Spleen (tissue), 11 donors: ENCODE measurements at regions not wholly inside any gene's neighbourhood (a gene's known extent, or its start where the extent isn't known, plus 50 kb on each side); places are given as distances from the start of the nearest gene placed in this dataset.

Source experiments
- DNase-seq: peaks from one replicate; pipeline ENCODE4 v3.0.0-alpha.2; 2020
- H3K27ac ChIP-seq, 8 donors: fragments of 200-600 bp; sonication (generic) in 7 of 8; 1 replicate in 4 of 8; 2 replicates in 4 of 8; pipeline versions ENCODE4 v1.5.0 to v1.8.0; 2016 to 2021; ENCODE audit warnings: inconsistent platforms in 4 of 8, mild to moderate bottlenecking in 4 of 8, moderate library complexity in 1 of 8
- H3K27me3 ChIP-seq, 7 donors: fragments of 200-600 bp; sonication (generic) in 6 of 7; replicated peaks in 1 of 7; 1 replicate in 4 of 7; 2 replicates in 3 of 7; pipeline versions ENCODE4 v1.5.0 to v1.8.0; 2016 to 2021; ENCODE audit warnings: inconsistent platforms in 3 of 7, mild to moderate bottlenecking in 1 of 7
- H3K36me3 ChIP-seq, 6 donors: fragments of 200-600 bp; sonication (generic) in 5 of 6; 1 replicate in 4 of 6; 2 replicates in 2 of 6; pipeline versions ENCODE4 v1.5.0 to v1.8.0; 2016 to 2021; ENCODE audit warnings: inconsistent platforms in 2 of 6
- H3K4me1 ChIP-seq, 6 donors: fragments of 200-600 bp; sonication (generic) in 5 of 6; 1 replicate in 3 of 6; 2 replicates in 3 of 6; pipeline versions ENCODE4 v1.5.0 to v1.8.0; 2016 to 2021; ENCODE audit warnings: inconsistent platforms in 3 of 6
- H3K4me3 ChIP-seq, 8 donors: fragments of 200-600 bp; sonication (generic) in 7 of 8; 1 replicate in 4 of 8; 2 replicates in 4 of 8; pipeline versions ENCODE4 v1.5.0 to v1.8.0; 2016 to 2021; ENCODE audit warnings: inconsistent platforms in 4 of 8, mild to moderate bottlenecking in 4 of 8, moderate library complexity in 2 of 8
- H3K9me3 ChIP-seq, 8 donors: fragments of 200-600 bp; sonication (generic) in 7 of 8; 1 replicate in 4 of 8; 2 replicates in 4 of 8; pipeline versions ENCODE4 v1.5.0 to v1.8.0; 2016 to 2021; ENCODE audit warnings: inconsistent platforms in 4 of 8
- POLR2A ChIP-seq, 3 donors: fragments of 450-650 bp; IDR thresholded peaks; one replicate each; pipeline ENCODE4 v1.5.1; 2017; ENCODE audit warnings: antibody characterized with exemption in 3 of 3, mild to moderate bottlenecking in 1 of 3
- POLR2AphosphoS5 ChIP-seq, 3 donors: sonication (generic); formaldehyde crosslinking; IDR thresholded peaks; one replicate each; pipeline ENCODE4 v1.5.1; 2017; ENCODE audit warnings: antibody characterized with exemption in 3 of 3
- WGBS, 5 donors: extraction: QIAGEN DNeasy Blood & Tissue Kit in 3 of 5; methylation state at CpG; one replicate each; pipeline versions ENCODE4 v1.1.5 to v1.1.7; 2013 to 2018; 5-methylcytosine and 5-hydroxymethylcytosine counted together
- intact Hi-C: fragments of 100-400 bp; cut with DNase I; formaldehyde crosslinking; loops from one replicate; pipeline ENCODE4 v1.15.0; 2023; ENCODE audit warnings: low total_unique reads
- TF ChIP-seq, protein P1 (sequence below), 11 experiments: fragments of 200-600 bp in 7 of 11; fragments of 450-650 bp in 4 of 11; sonication (generic) in 4 of 11; IDR thresholded peaks in 8 of 11; conservative IDR thresholded peaks in 3 of 11; 1 replicate in 7 of 11; 2 replicates in 4 of 11; pipeline versions ENCODE4 v1.4.0 to v1.8.0; 2016 to 2021; ENCODE audit warnings: antibody characterized with exemption in 11 of 11, inconsistent platforms in 4 of 11, mild to moderate bottlenecking in 1 of 11
- donor health status: healthy with polysubstance abuse.
- donor health status: DM: no; HTN: no; CAD: no; lungs with moderate emphysema.
- donor health status: DM: no; HTN: no; CAD: no.
- donor health status: Bipolar disorder and iron deficiency.
- donor health status: healthy.
- donor health status: DM: no; HTN: no; CAD: no.
- donor health status: DM: yes; HTN: yes; CAD: no.

- 65 to 82% (median 75%) methylated on average over 2 of the region's 2 CpGs for WGBS, 5 donors
These were observed 1323.7 kb downstream of the GRIK2 start for GRCh38 chr6:102717252-102717651.

GRCh38 chr6:102701019-102701418 lies 1307.5 kb downstream of the GRIK2 start:
- H3K4me1 ChIP-seq, result no peaks in the 10 kb centered on the region
- TF ChIP-seq, protein P1, sequence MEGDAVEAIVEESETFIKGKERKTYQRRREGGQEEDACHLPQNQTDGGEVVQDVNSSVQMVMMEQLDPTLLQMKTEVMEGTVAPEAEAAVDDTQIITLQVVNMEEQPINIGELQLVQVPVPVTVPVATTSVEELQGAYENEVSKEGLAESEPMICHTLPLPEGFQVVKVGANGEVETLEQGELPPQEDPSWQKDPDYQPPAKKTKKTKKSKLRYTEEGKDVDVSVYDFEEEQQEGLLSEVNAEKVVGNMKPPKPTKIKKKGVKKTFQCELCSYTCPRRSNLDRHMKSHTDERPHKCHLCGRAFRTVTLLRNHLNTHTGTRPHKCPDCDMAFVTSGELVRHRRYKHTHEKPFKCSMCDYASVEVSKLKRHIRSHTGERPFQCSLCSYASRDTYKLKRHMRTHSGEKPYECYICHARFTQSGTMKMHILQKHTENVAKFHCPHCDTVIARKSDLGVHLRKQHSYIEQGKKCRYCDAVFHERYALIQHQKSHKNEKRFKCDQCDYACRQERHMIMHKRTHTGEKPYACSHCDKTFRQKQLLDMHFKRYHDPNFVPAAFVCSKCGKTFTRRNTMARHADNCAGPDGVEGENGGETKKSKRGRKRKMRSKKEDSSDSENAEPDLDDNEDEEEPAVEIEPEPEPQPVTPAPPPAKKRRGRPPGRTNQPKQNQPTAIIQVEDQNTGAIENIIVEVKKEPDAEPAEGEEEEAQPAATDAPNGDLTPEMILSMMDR (IDR thresholded peaks at IDR 0.05 in 8 of 11, conservative IDR thresholded peaks at IDR 0.05 in 3 of 11), result no peak
- no peak for TF ChIP-seq POLR2AphosphoS5 (IDR thresholded peaks at IDR 0.05)
- TF ChIP-seq POLR2A (IDR thresholded peaks at IDR 0.05), result no peak
- peaks cover 0 to 6% (median 0%) of the 10 kb centered on the region in 8 donors for H3K9me3 ChIP-seq
- WGBS, 5 donors, result 80 to 94% (median 89%) methylated on average over 6 to 8 of the region's 8 CpGs
- H3K27ac ChIP-seq, result no peak overlapping the region
- no peaks in the 10 kb centered on the region for H3K27me3 ChIP-seq
- intact Hi-C loops, result no loop called here
- DNase-seq, result no peak
- no peak overlapping the region for H3K4me3 ChIP-seq
- H3K36me3 ChIP-seq, result no peaks in the 10 kb centered on the region

More at GRCh38 chr6:102717252-102717651, 1323.7 kb downstream of the GRIK2 start:
- H3K4me3 ChIP-seq, result no peak overlapping the region
- peaks cover 0 to 4% (median 0%) of the 10 kb centered on the region in 8 donors for H3K9me3 ChIP-seq
- DNase-seq, result no peak
- no peaks in the 10 kb centered on the region for H3K36me3 ChIP-seq
- no peak overlapping the region for H3K27ac ChIP-seq
- no peaks in the 10 kb centered on the region for H3K4me1 ChIP-seq
- intact Hi-C loops, result no loop called here
- TF ChIP-seq, protein P1 (IDR thresholded peaks at IDR 0.05 in 8 of 11, conservative IDR thresholded peaks at IDR 0.05 in 3 of 11), result no peak
- TF ChIP-seq POLR2A (IDR thresholded peaks at IDR 0.05), result no peak
- no peak for TF ChIP-seq POLR2AphosphoS5 (IDR thresholded peaks at IDR 0.05)
- no peaks in the 10 kb centered on the region for H3K27me3 ChIP-seq

GRCh38 chr6:102686461-102686860 lies 1293.0 kb downstream of the GRIK2 start:
- WGBS, 5 donors, result 45 to 74% (median 55%) methylated on average over 1 of the region's 1 CpG
- Histone ChIP-seq H3K27ac (no peak overlapping the region), H3K4me3 (no peak overlapping the region), H3K36me3 (no peaks in the 10 kb centered on the region), H3K27me3 (no peaks in the 10 kb centered on the region), H3K9me3 (peaks cover 0 to 1% (median 0%) of the 10 kb centered on the region in 8 donors), H3K4me1 (no peaks in the 10 kb centered on the region)
- intact Hi-C loops, result no loop called here
- DNase-seq, result no peak
- TF ChIP-seq POLR2A (IDR thresholded peaks at IDR 0.05) (no peak), POLR2AphosphoS5 (IDR thresholded peaks at IDR 0.05) (no peak)
- TF ChIP-seq, protein P1 (IDR thresholded peaks at IDR 0.05 in 8 of 11, conservative IDR thresholded peaks at IDR 0.05 in 3 of 11), result no peak

DNA sequence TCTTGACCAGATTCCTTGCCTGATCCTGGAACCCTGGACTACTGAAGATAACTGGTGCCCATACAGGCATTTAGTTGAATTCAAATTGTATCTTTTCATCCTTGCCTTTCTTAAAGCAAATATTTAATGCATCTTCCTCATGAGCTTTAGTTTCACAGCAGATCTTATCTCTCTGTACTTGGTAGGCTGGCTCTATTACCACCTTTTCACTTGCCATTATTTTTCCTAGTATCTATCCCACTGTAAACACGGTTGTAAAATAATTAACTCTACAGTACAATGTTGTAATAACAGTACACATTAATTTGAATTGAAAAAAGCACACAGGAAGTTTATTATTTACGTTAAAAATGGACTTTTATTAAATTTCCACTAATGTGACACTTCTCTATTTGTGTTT lies 1286.9 kb downstream of the GRIK2 start:
- no peak for DNase-seq
- no peak overlapping the region for H3K4me3 ChIP-seq
- H3K27me3 ChIP-seq, result no peaks in the 10 kb centered on the region
- no peaks in the 10 kb centered on the region for H3K9me3 ChIP-seq
- intact Hi-C loops, result no loop called here
- TF ChIP-seq, protein P1 (IDR thresholded peaks at IDR 0.05 in 8 of 11, conservative IDR thresholded peaks at IDR 0.05 in 3 of 11), result no peak
- no peak for TF ChIP-seq POLR2AphosphoS5 (IDR thresholded peaks at IDR 0.05)
- no peak for TF ChIP-seq POLR2A (IDR thresholded peaks at IDR 0.05)
- no peaks in the 10 kb centered on the region for H3K4me1 ChIP-seq
- 36 to 54% (median 45%) methylated on average over 2 of the region's 2 CpGs for WGBS, 5 donors
- H3K27ac ChIP-seq, result no peak overlapping the region
- H3K36me3 ChIP-seq, result no peaks in the 10 kb centered on the region
